ENCODE measurements at regions not wholly inside any gene's neighbourhood (a gene's known extent, or its start where the extent isn't known, plus 50 kb on each side); places are given as distances from the start of the nearest gene placed in this dataset.

- H3K9me3 Mint-ChIP-seq (ENCODE audit: unreplicated experiment), result no peaks in the 10 kb centered on the region
- no peak overlapping the region for H3K27ac Mint-ChIP-seq (ENCODE audit: low read depth, unreplicated experiment)
- no peak overlapping the region for H3K4me3 Mint-ChIP-seq (ENCODE audit: unreplicated experiment)
- ChIA-PET POLR2A (interaction anchor here (0.6 kb wide), 1 partner anchor 52 kb away, joined by 3 read pairs; no protein-coding TSS in a partner anchor), CTCF (interaction anchor here (0.7 kb wide), 1 partner anchor 29 kb away, joined by 3 read pairs; no protein-coding TSS in a partner anchor)
- BruUV-seq (replicated peaks), result no TSS peak
- no peaks in the 10 kb centered on the region for H3K27me3 Mint-ChIP-seq (ENCODE audit: insufficient read depth, unreplicated experiment)
- DNase-seq (ENCODE audit: unreplicated experiment), result no peak
- no peaks in the 10 kb centered on the region for H3K36me3 Mint-ChIP-seq (ENCODE audit: insufficient read depth, unreplicated experiment)
- no peaks in the 10 kb centered on the region for H3K4me1 Mint-ChIP-seq (ENCODE audit: insufficient read depth, unreplicated experiment)
- intact Hi-C loops (cut with micrococcal nuclease), result no loop called here
- no peak for TF ChIP-seq CTCF (IDR thresholded peaks at IDR 0.05; ENCODE audit: unreplicated experiment)
Measured at GRCh38 chr7:41633690-41634089, 69.2 kb downstream of the INHBA start.

- BruUV-seq (replicated peaks), result no TSS peak
- Mint-ChIP-seq H3K36me3 (ENCODE audit: insufficient read depth, unreplicated experiment) (no peaks in the 10 kb centered on the region), H3K9me3 (ENCODE audit: unreplicated experiment) (no peaks in the 10 kb centered on the region), H3K27ac (ENCODE audit: low read depth, unreplicated experiment) (no peak overlapping the region), H3K4me1 (ENCODE audit: insufficient read depth, unreplicated experiment) (no peaks in the 10 kb centered on the region), H3K27me3 (ENCODE audit: insufficient read depth, unreplicated experiment) (no peaks in the 10 kb centered on the region), H3K4me3 (ENCODE audit: unreplicated experiment) (no peak overlapping the region)
- ChIA-PET CTCF (no interaction called here), POLR2A (no interaction called here)
- TF ChIP-seq CTCF (IDR thresholded peaks at IDR 0.05; ENCODE audit: unreplicated experiment), result no peak
- intact Hi-C loops (cut with micrococcal nuclease), result no loop called here
- no peak for DNase-seq (ENCODE audit: unreplicated experiment)
Measured at GRCh38 chr7:41630741-41631140, 72.1 kb downstream of the INHBA start.

- Mint-ChIP-seq H3K4me1 (ENCODE audit: insufficient read depth, unreplicated experiment) (no peaks in the 10 kb centered on the region), H3K27me3 (ENCODE audit: insufficient read depth, unreplicated experiment) (no peaks in the 10 kb centered on the region), H3K27ac (ENCODE audit: low read depth, unreplicated experiment) (no peak overlapping the region), H3K36me3 (ENCODE audit: insufficient read depth, unreplicated experiment) (no peaks in the 10 kb centered on the region), H3K4me3 (ENCODE audit: unreplicated experiment) (no peak overlapping the region), H3K9me3 (ENCODE audit: unreplicated experiment) (no peaks in the 10 kb centered on the region)
- POLR2A ChIA-PET, result no interaction called here
- no TSS peak for BruUV-seq (replicated peaks)
- intact Hi-C loops (cut with micrococcal nuclease), result no loop called here
- CTCF ChIA-PET, result no interaction called here
- DNase-seq (ENCODE audit: unreplicated experiment), result no peak
- no peak for TF ChIP-seq CTCF (IDR thresholded peaks at IDR 0.05; ENCODE audit: unreplicated experiment)
Measured at GRCh38 chr7:41629711-41630111, 73.2 kb downstream of the INHBA start.

GRCh38 chr7:41628901-41629300 lies 74.0 kb downstream of the INHBA start:
- intact Hi-C loops (cut with micrococcal nuclease), result no loop called here
- TF ChIP-seq CTCF (IDR thresholded peaks at IDR 0.05; ENCODE audit: unreplicated experiment), result no peak
- Mint-ChIP-seq H3K27me3 (ENCODE audit: insufficient read depth, unreplicated experiment) (no peaks in the 10 kb centered on the region), H3K4me1 (ENCODE audit: insufficient read depth, unreplicated experiment) (no peaks in the 10 kb centered on the region), H3K36me3 (ENCODE audit: insufficient read depth, unreplicated experiment) (no peaks in the 10 kb centered on the region), H3K4me3 (ENCODE audit: unreplicated experiment) (no peak overlapping the region), H3K9me3 (ENCODE audit: unreplicated experiment) (no peaks in the 10 kb centered on the region), H3K27ac (ENCODE audit: low read depth, unreplicated experiment) (no peak overlapping the region)
- no TSS peak for BruUV-seq (replicated peaks)
- CTCF ChIA-PET, result interaction anchor here (0.6 kb wide), 1 partner anchor 9 kb away, joined by 6 read pairs; no protein-coding TSS in a partner anchor
- peak; percentile 8 for DNase-seq (ENCODE audit: unreplicated experiment)
- POLR2A ChIA-PET, result no interaction called here

All from MCF 10A (cell line).